ENCODE measurements at regions not wholly inside any gene's neighbourhood (a gene's known extent, or its start where the extent isn't known, plus 50 kb on each side); places are given as distances from the start of the nearest gene placed in this dataset.

DNA sequence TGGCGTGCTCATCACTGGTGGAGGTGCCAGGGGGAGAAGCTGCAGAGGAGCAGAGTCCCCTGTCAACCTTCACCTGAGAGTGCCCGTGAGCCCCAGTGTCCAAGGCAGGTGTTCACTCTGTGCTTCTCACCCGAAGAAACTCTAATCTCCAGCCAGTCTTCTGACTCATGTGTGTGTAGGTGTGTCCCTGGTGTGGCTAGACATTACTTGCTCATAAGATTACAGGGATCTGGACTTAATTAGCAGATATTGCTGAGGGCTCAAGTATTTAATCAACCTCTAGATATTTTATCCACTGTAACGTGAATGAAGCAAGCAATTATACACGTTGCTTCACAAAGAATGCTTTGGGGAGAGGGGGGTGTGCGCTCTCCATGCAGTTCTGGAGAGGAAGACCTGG is 72.5 kb downstream of the MED10 start:
- H3K9me3 ChIP-seq (ENCODE audit: low read depth) = no peaks in the 10 kb centered on the region
- no peaks in the 10 kb centered on the region for H4K20me1 ChIP-seq (ENCODE audit: insufficient read depth)
- WGBS, 2 experiments (ENCODE audit: low coverage in 1 of 2, low lambda C conversion rate in 2 of 2, missing lambda C conversion rate in 2 of 2) = 13 to 19% methylated on average over 6 of the region's 6 CpGs
- no peaks in the 10 kb centered on the region for H3K9me2 ChIP-seq (ENCODE audit: insufficient read depth)
- H3K79me2 ChIP-seq (ENCODE audit: insufficient read depth) = no peaks in the 10 kb centered on the region
- H3K4me3 ChIP-seq = no peak overlapping the region
- H3K9ac ChIP-seq = no peak overlapping the region
- H3K36me3 ChIP-seq (ENCODE audit: low read depth) = no peaks in the 10 kb centered on the region
- no peak overlapping the region for H2AFZ ChIP-seq
- H3K27ac ChIP-seq = no peak overlapping the region
- no peak overlapping the region for H3K4me2 ChIP-seq (ENCODE audit: unreplicated experiment)
- no peaks in the 10 kb centered on the region for H3F3A ChIP-seq (ENCODE audit: insufficient read depth)
- in situ Hi-C loops (cut with MboI) = no loop called here
- H3K4me1 ChIP-seq (ENCODE audit: insufficient read depth) = no peaks in the 10 kb centered on the region
- DNase-seq = no peak
- TF ChIP-seq EZH2 (IDR thresholded peaks at IDR 0.05; ENCODE audit: insufficient read depth, poor library complexity, severe bottlenecking) = no peak
- TF ChIP-seq EZH2phosphoT487 (IDR thresholded peaks at IDR 0.05; ENCODE audit: insufficient read depth, low read depth) = no peak
- no peaks in the 10 kb centered on the region for H3K27me3 ChIP-seq (replicated peaks; ENCODE audit: insufficient read depth)

DNA sequence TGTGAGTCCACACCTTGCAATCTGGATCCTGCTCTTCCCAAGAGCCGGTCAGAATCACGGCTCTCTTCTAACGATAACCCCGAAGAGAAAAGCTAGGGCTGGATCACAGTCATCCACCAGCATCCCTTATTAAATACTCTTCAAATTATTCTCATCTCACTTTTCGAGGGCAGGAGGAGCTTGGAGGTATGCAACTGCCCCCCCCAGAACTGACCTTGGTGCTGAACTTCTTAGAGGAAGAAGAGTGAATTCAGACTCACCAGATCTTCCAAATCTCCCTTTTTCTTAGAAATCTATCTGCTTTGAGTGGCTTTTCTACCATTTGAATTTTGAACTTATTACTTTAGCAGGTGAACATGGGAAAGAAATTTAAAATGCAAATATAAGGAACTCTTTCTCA is 75.7 kb downstream of the MED10 start:
- Histone ChIP-seq H3K27me3 (replicated peaks; ENCODE audit: insufficient read depth) (no peaks in the 10 kb centered on the region), H2AFZ (no peak overlapping the region), H3K9me2 (ENCODE audit: insufficient read depth) (no peaks in the 10 kb centered on the region), H3K4me1 (ENCODE audit: insufficient read depth) (no peaks in the 10 kb centered on the region), H3K9ac (no peak overlapping the region), H3K4me3 (no peak overlapping the region), H4K20me1 (ENCODE audit: insufficient read depth) (no peaks in the 10 kb centered on the region), H3K9me3 (ENCODE audit: low read depth) (no peaks in the 10 kb centered on the region), H3F3A (ENCODE audit: insufficient read depth) (no peaks in the 10 kb centered on the region), H3K27ac (no peak overlapping the region), H3K79me2 (ENCODE audit: insufficient read depth) (no peaks in the 10 kb centered on the region), H3K4me2 (ENCODE audit: unreplicated experiment) (no peak overlapping the region), H3K36me3 (ENCODE audit: low read depth) (no peaks in the 10 kb centered on the region)
- in situ Hi-C loops (cut with MboI) = no loop called here
- TF ChIP-seq EZH2 (IDR thresholded peaks at IDR 0.05; ENCODE audit: insufficient read depth, poor library complexity, severe bottlenecking) = no peak
- TF ChIP-seq EZH2phosphoT487 (IDR thresholded peaks at IDR 0.05; ENCODE audit: insufficient read depth, low read depth) = no peak
- WGBS, 2 experiments (ENCODE audit: low coverage in 1 of 2, low lambda C conversion rate in 2 of 2, missing lambda C conversion rate in 2 of 2) = 61 to 64% methylated on average over 5 of the region's 5 CpGs
- peak; percentile 5 for DNase-seq

DNA sequence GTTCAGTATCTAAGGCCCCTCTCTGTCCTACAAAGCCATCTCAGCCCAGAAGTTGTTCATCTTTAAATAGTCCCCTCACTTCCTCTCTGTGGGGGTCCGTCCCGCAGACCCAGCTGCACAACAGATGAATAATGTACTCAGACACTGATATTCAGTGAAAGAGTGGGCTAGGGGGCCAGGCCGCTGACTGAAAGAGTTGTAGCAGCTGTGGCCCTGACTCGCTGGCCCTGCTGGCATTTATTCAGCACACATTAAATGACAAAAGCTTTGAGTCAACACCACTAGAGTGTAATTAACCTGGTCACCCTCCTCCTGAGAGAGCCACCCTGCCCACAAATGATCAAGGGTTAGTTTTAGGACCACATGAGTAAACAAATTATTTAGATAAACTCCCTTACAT is 76.3 kb downstream of the MED10 start:
- Histone ChIP-seq H3K9me2 (ENCODE audit: insufficient read depth) (no peaks in the 10 kb centered on the region), H2AFZ (no peak overlapping the region), H3K4me1 (ENCODE audit: insufficient read depth) (no peaks in the 10 kb centered on the region), H3K9me3 (ENCODE audit: low read depth) (no peaks in the 10 kb centered on the region), H3K4me3 (no peak overlapping the region), H3K36me3 (ENCODE audit: low read depth) (no peaks in the 10 kb centered on the region), H3K4me2 (ENCODE audit: unreplicated experiment) (no peak overlapping the region), H4K20me1 (ENCODE audit: insufficient read depth) (no peaks in the 10 kb centered on the region), H3K27me3 (replicated peaks; ENCODE audit: insufficient read depth) (no peaks in the 10 kb centered on the region), H3F3A (ENCODE audit: insufficient read depth) (no peaks in the 10 kb centered on the region), H3K27ac (no peak overlapping the region), H3K9ac (no peak overlapping the region), H3K79me2 (ENCODE audit: insufficient read depth) (no peaks in the 10 kb centered on the region)
- TF ChIP-seq EZH2phosphoT487 (IDR thresholded peaks at IDR 0.05; ENCODE audit: insufficient read depth, low read depth) (no peak), EZH2 (IDR thresholded peaks at IDR 0.05; ENCODE audit: insufficient read depth, poor library complexity, severe bottlenecking) (no peak)
- DNase-seq = no peak
- in situ Hi-C loops (cut with MboI) = no loop called here
- 2% methylated on average over 4 of the region's 4 CpGs for WGBS, 2 experiments (ENCODE audit: low coverage in 1 of 2, low lambda C conversion rate in 2 of 2, missing lambda C conversion rate in 2 of 2)

DNA sequence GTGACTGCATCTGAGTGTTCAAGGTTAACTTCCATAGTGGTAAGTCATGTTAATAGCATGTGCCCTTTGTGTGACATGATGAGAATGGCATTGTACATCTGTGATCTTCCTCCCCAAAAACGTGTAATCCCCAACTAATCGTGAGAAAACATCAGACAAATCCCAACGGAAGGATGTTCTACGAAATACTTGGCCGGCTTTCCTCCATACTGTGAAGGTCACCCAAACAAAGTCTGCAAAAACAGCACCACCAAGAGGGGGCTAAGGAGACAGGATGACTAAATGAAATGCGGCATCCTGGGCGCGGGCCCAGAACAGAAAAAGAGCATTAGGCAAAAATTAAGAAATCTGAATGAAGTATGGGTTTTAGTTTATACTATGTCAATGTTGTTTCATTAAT is 81.8 kb downstream of the MED10 start:
- TF ChIP-seq EZH2phosphoT487 (IDR thresholded peaks at IDR 0.05; ENCODE audit: insufficient read depth, low read depth) (no peak), EZH2 (IDR thresholded peaks at IDR 0.05; ENCODE audit: insufficient read depth, poor library complexity, severe bottlenecking) (no peak)
- no peaks in the 10 kb centered on the region for H4K20me1 ChIP-seq (ENCODE audit: insufficient read depth)
- 47 to 60% methylated on average over 8 of the region's 8 CpGs for WGBS, 2 experiments (ENCODE audit: low coverage in 1 of 2, low lambda C conversion rate in 2 of 2, missing lambda C conversion rate in 2 of 2)
- no peak overlapping the region for H2AFZ ChIP-seq
- no peak for DNase-seq
- no peaks in the 10 kb centered on the region for H3F3A ChIP-seq (ENCODE audit: insufficient read depth)
- H3K4me3 ChIP-seq = no peak overlapping the region
- in situ Hi-C loops (cut with MboI) = no loop called here
- H3K27me3 ChIP-seq (replicated peaks; ENCODE audit: insufficient read depth) = no peaks in the 10 kb centered on the region
- H3K9me3 ChIP-seq (ENCODE audit: low read depth) = no peaks in the 10 kb centered on the region
- no peaks in the 10 kb centered on the region for H3K9me2 ChIP-seq (ENCODE audit: insufficient read depth)
- H3K4me2 ChIP-seq (ENCODE audit: unreplicated experiment) = no peak overlapping the region
- no peaks in the 10 kb centered on the region for H3K36me3 ChIP-seq (ENCODE audit: low read depth)
- no peaks in the 10 kb centered on the region for H3K79me2 ChIP-seq (ENCODE audit: insufficient read depth)
- no peak overlapping the region for H3K27ac ChIP-seq
- no peak overlapping the region for H3K9ac ChIP-seq
- no peaks in the 10 kb centered on the region for H3K4me1 ChIP-seq (ENCODE audit: insufficient read depth)

DNA sequence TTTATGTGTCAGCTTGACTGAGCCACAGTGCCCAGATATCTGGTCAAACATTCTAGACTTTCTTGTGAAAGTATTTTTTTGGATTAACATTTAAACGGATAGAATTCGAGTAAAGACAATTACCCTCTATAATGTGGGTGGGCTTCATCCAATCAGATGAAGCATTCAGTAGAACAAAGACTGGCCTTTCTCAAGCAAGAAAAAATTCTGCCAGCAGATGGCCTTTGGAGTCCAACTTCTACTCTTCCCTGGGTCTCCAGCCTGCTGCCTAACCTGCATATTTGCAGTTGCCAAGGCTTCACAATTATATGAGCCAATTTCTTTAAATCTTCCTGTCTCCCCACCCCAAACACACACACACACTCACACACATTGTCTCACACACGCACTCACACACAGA is 86.4 kb downstream of the MED10 start:
- no peak overlapping the region for H3K4me3 ChIP-seq
- H4K20me1 ChIP-seq (ENCODE audit: insufficient read depth) = no peaks in the 10 kb centered on the region
- no peaks in the 10 kb centered on the region for H3K9me3 ChIP-seq (ENCODE audit: low read depth)
- H2AFZ ChIP-seq = no peak overlapping the region
- no peak for DNase-seq
- H3K9me2 ChIP-seq (ENCODE audit: insufficient read depth) = no peaks in the 10 kb centered on the region
- H3K27ac ChIP-seq = no peak overlapping the region
- no peak for TF ChIP-seq EZH2 (IDR thresholded peaks at IDR 0.05; ENCODE audit: insufficient read depth, poor library complexity, severe bottlenecking)
- TF ChIP-seq EZH2phosphoT487 (IDR thresholded peaks at IDR 0.05; ENCODE audit: insufficient read depth, low read depth) = no peak
- H3K27me3 ChIP-seq (replicated peaks; ENCODE audit: insufficient read depth) = no peaks in the 10 kb centered on the region
- H3K4me1 ChIP-seq (ENCODE audit: insufficient read depth) = no peaks in the 10 kb centered on the region
- WGBS, 2 experiments (ENCODE audit: low coverage in 1 of 2, low lambda C conversion rate in 2 of 2, missing lambda C conversion rate in 2 of 2) = 3 to 6% methylated on average over 3 of the region's 3 CpGs
- H3K9ac ChIP-seq = no peak overlapping the region
- in situ Hi-C loops (cut with MboI) = no loop called here
- H3F3A ChIP-seq (ENCODE audit: insufficient read depth) = no peaks in the 10 kb centered on the region
- no peak overlapping the region for H3K4me2 ChIP-seq (ENCODE audit: unreplicated experiment)
- H3K79me2 ChIP-seq (ENCODE audit: insufficient read depth) = no peaks in the 10 kb centered on the region
- no peaks in the 10 kb centered on the region for H3K36me3 ChIP-seq (ENCODE audit: low read depth)

Measured in GM23248 (cell line).